Cardiac muscle cell (in vitro differentiated cells and primary cell): ENCODE measurements at regions not wholly inside any gene's neighbourhood (a gene's known extent, or its start where the extent isn't known, plus 50 kb on each side); places are given as distances from the start of the nearest gene placed in this dataset.

Experiments used
- DNase-seq, 2 donors: peaks; one replicate each; pipeline versions ENCODE4 v3.0.0 to v3.0.0-alpha.2; 2010 to 2017; ENCODE audit warnings: low read depth in 1 of 2, low spot score in 1 of 2
- H3K27ac ChIP-seq: fragments of 200-600 bp; sonication (generic); 2 replicates; pipeline ENCODE4 v1.5.1; 2016
- H3K27me3 ChIP-seq: fragments of 200-600 bp; sonication (generic); 2 replicates; pipeline ENCODE4 v1.6.0; 2016; ENCODE audit warnings: control low read depth
- H3K36me3 ChIP-seq: fragments of 200-600 bp; sonication (generic); 2 replicates; pipeline ENCODE4 v1.5.1; 2016; ENCODE audit warnings: control low read depth
- H3K4me1 ChIP-seq: fragments of 200-600 bp; sonication (generic); 2 replicates; pipeline ENCODE4 v1.8.1; 2017; ENCODE audit warnings: low read depth, mild to moderate bottlenecking, mixed run types
- H3K4me3 ChIP-seq: fragments of 200-600 bp; sonication (generic); 2 replicates; pipeline ENCODE4 v1.5.1; 2016; ENCODE audit warnings: mild to moderate bottlenecking
- H3K9me3 ChIP-seq: fragments of 200-600 bp; sonication (generic); 2 replicates; pipeline ENCODE4 v1.5.1; 2017; ENCODE audit warnings: low read depth, mild to moderate bottlenecking, control low read depth
- CTCF ChIP-seq: IDR thresholded peaks from 2 replicates; pipeline ENCODE4 v1.5.1; 2012; ENCODE audit warnings: low read depth, mild to moderate bottlenecking, low read length

- no peak for TF ChIP-seq CTCF
- Histone ChIP-seq H3K4me1 (no peaks in the 10 kb centered on the region), H3K27ac (no peak overlapping the region), H3K36me3 (no peaks in the 10 kb centered on the region), H3K4me3 (no peak overlapping the region), H3K9me3 (no peaks in the 10 kb centered on the region), H3K27me3 (no peaks in the 10 kb centered on the region)
- DNase-seq: no peak
Measured at GRCh38 chr3:83513051-83513450, 1445.7 kb upstream of the CADM2 start.

GRCh38 chr3:83513677-83514076 lies 1445.1 kb upstream of the CADM2 start:
- no peak overlapping the region for H3K27ac ChIP-seq
- no peak for TF ChIP-seq CTCF
- no peaks in the 10 kb centered on the region for H3K9me3 ChIP-seq
- H3K27me3 ChIP-seq: no peaks in the 10 kb centered on the region
- H3K36me3 ChIP-seq: no peaks in the 10 kb centered on the region
- no peak for DNase-seq
- no peak overlapping the region for H3K4me3 ChIP-seq
- no peaks in the 10 kb centered on the region for H3K4me1 ChIP-seq

- no peak overlapping the region for H3K27ac ChIP-seq
- DNase-seq: no peak
Measured at GRCh38 chr3:83514130-83514914, 1444.5 kb upstream of the CADM2 start.

GRCh38 chr3:83515123-83515522 lies 1443.7 kb upstream of the CADM2 start:
- Histone ChIP-seq H3K9me3 (no peaks in the 10 kb centered on the region), H3K4me1 (no peaks in the 10 kb centered on the region), H3K27me3 (no peaks in the 10 kb centered on the region), H3K27ac (no peak overlapping the region), H3K4me3 (no peak overlapping the region), H3K36me3 (no peaks in the 10 kb centered on the region)
- no peak for TF ChIP-seq CTCF
- no peak for DNase-seq

More at GRCh38 chr3:83514130-83514914, 1444.5 kb upstream of the CADM2 start:
- Histone ChIP-seq H3K36me3 (no peaks in the 10 kb centered on the region), H3K27me3 (no peaks in the 10 kb centered on the region), H3K4me1 (no peaks in the 10 kb centered on the region), H3K9me3 (no peaks in the 10 kb centered on the region), H3K4me3 (no peak overlapping the region)
- TF ChIP-seq CTCF: no peak

- no peaks in the 10 kb centered on the region for H3K9me3 ChIP-seq
- H3K27ac ChIP-seq: no peak overlapping the region
- TF ChIP-seq CTCF: peak; percentile 25
- H3K27me3 ChIP-seq: no peaks in the 10 kb centered on the region
- H3K4me3 ChIP-seq: no peak overlapping the region
- DNase-seq: peak; percentile 39 to 79
- H3K36me3 ChIP-seq: no peaks in the 10 kb centered on the region
- no peaks in the 10 kb centered on the region for H3K4me1 ChIP-seq
Measured at GRCh38 chr3:83523470-83524073, 1435.2 kb upstream of the CADM2 start.
